GM23338 (cell line): ENCODE measurements at regions not wholly inside any gene's neighbourhood (a gene's known extent, or its start where the extent isn't known, plus 50 kb on each side); places are given as distances from the start of the nearest gene placed in this dataset.

ENCODE experiments used
- ATAC-seq: fragments of 200-7000 bp; cut with Tn5 transposase; 3 replicates; pipeline ENCODE4 v1.9.1; 2020
- DNase-seq: peaks from one replicate; pipeline ENCODE4 v3.0.0-alpha.2; 2015; ENCODE audit warnings: low spot score
- H2AFZ ChIP-seq: fragments of 200-600 bp; sonication (generic); 2 replicates; pipeline ENCODE4 v1.8.0; 2016; ENCODE audit warnings: antibody characterized with exemption, mild to moderate bottlenecking, moderate library complexity
- H3F3A ChIP-seq: fragments of 200-600 bp; sonication (generic); replicated peaks from 2 replicates; pipeline ENCODE4 v1.8.0; 2017; ENCODE audit warnings: antibody characterized with exemption, mixed run types, low read depth
- H3K27ac ChIP-seq: fragments of 200-600 bp; sonication (generic); 2 replicates; pipeline ENCODE4 v1.6.1; 2016; ENCODE audit warnings: low read depth
- H3K27me3 ChIP-seq: fragments of 200-600 bp; sonication (generic); 2 replicates; pipeline ENCODE4 v1.8.0; 2016; ENCODE audit warnings: mild to moderate bottlenecking, mixed run types, moderate library complexity; ENCODE audit not compliant: insufficient read depth
- H3K36me3 ChIP-seq: fragments of 200-600 bp; sonication (generic); 2 replicates; pipeline ENCODE4 v1.8.0; 2016; ENCODE audit warnings: mild to moderate bottlenecking; ENCODE audit not compliant: insufficient read depth
- H3K4me1 ChIP-seq: fragments of 200-600 bp; sonication (generic); 2 replicates; pipeline ENCODE4 v1.8.0; 2016; ENCODE audit warnings: mild to moderate bottlenecking, moderate library complexity; ENCODE audit not compliant: insufficient read depth
- H3K4me2 ChIP-seq: fragments of 200-600 bp; sonication (generic); 2 replicates; pipeline ENCODE4 v1.7.1; 2017; ENCODE audit warnings: mixed run types
- H3K4me3 ChIP-seq: fragments of 200-600 bp; sonication (generic); 2 replicates; pipeline ENCODE4 v1.6.1; 2016; ENCODE audit warnings: mixed run types
- H3K79me2 ChIP-seq: fragments of 200-600 bp; sonication (generic); replicated peaks from 2 replicates; pipeline ENCODE4 v1.8.0; 2017; ENCODE audit warnings: mild to moderate bottlenecking; ENCODE audit not compliant: insufficient read depth
- H3K9me2 ChIP-seq: fragments of 200-600 bp; sonication (generic); 2 replicates; pipeline ENCODE4 v1.8.0; 2017; ENCODE audit not compliant: insufficient read depth
- H4K20me1 ChIP-seq: fragments of 200-600 bp; sonication (generic); replicated peaks from 2 replicates; pipeline ENCODE4 v1.8.0; 2017; ENCODE audit warnings: mild to moderate bottlenecking; ENCODE audit not compliant: insufficient read depth
- H3K27ac Mint-ChIP-seq: 2 replicates; pipeline ENCODE4 v1.8.0; 2020; ENCODE audit warnings: inconsistent platforms, mild to moderate bottlenecking, moderate library complexity, mixed read lengths
- H3K27me3 Mint-ChIP-seq: 3 replicates; pipeline ENCODE4 v1.8.0; 2022; ENCODE audit warnings: low read depth, mild to moderate bottlenecking, moderate library complexity, mixed read lengths, inconsistent platforms; ENCODE audit not compliant: insufficient read depth, poor library complexity
- H3K36me3 Mint-ChIP-seq: 3 replicates; pipeline ENCODE4 v1.8.0; 2021; ENCODE audit warnings: low read depth, mild to moderate bottlenecking, inconsistent platforms, moderate library complexity, mixed read lengths
- H3K4me1 Mint-ChIP-seq: 3 replicates; pipeline ENCODE4 v1.8.0; 2020; ENCODE audit warnings: mild to moderate bottlenecking, inconsistent platforms, mixed read lengths
- H3K4me3 Mint-ChIP-seq: 3 replicates; pipeline ENCODE4 v1.8.0; 2021; ENCODE audit warnings: moderate library complexity, mild to moderate bottlenecking, inconsistent platforms, mixed read lengths
- H3K9me3 Mint-ChIP-seq: 3 replicates; pipeline ENCODE4 v1.8.0; 2020; ENCODE audit warnings: moderate library complexity, mild to moderate bottlenecking, inconsistent platforms, mixed read lengths
- CREB1 ChIP-seq: fragments of 250-450 bp; sonication (Bioruptor Pico); IDR thresholded peaks from 2 replicates; pipeline ENCODE4 v1.5.0; 2020; ENCODE audit warnings: low read depth, mild to moderate bottlenecking, moderate library complexity
- EZH2 ChIP-seq: fragments of 200-600 bp; sonication (generic); IDR thresholded peaks from one replicate; pipeline ENCODE4 v1.8.0; 2017; ENCODE audit warnings: antibody characterized with exemption, mild to moderate bottlenecking, low read depth; ENCODE audit not compliant: unreplicated experiment
- EZH2phosphoT487 ChIP-seq: fragments of 200-600 bp; sonication (generic); IDR thresholded peaks from one replicate; pipeline ENCODE4 v1.8.1; 2018; ENCODE audit warnings: antibody characterized with exemption; ENCODE audit not compliant: unreplicated experiment
- JUNB ChIP-seq: IDR thresholded peaks from one replicate; pipeline ENCODE4 v1.6.1; 2016; ENCODE audit warnings: antibody characterized with exemption; ENCODE audit not compliant: unreplicated experiment
- NANOG ChIP-seq: IDR thresholded peaks from 2 replicates; pipeline ENCODE4 v1.6.1; 2016; ENCODE audit warnings: antibody characterized with exemption, borderline replicate concordance
- POLR2AphosphoS5 ChIP-seq: IDR thresholded peaks from 2 replicates; pipeline ENCODE4 v1.6.1; 2016; ENCODE audit warnings: antibody characterized with exemption, low read depth
- REST ChIP-seq: IDR thresholded peaks from one replicate; pipeline ENCODE4 v1.6.1; 2018; ENCODE audit warnings: antibody characterized with exemption; ENCODE audit not compliant: unreplicated experiment
- STAT1 ChIP-seq: IDR thresholded peaks from one replicate; pipeline ENCODE4 v1.6.1; 2016; ENCODE audit warnings: antibody characterized with exemption; ENCODE audit not compliant: unreplicated experiment
- ZNF114 ChIP-seq: fragments of 250-450 bp; sonication (Bioruptor Pico); IDR thresholded peaks from 2 replicates; pipeline ENCODE4 v1.5.0; 2020; ENCODE audit warnings: mild to moderate bottlenecking, moderate library complexity
- TF ChIP-seq, protein P1 (sequence below), 2 experiments: fragments of 200-600 bp in 1 of 2; sonication (generic) in 1 of 2; conservative IDR thresholded peaks; 2 replicates each; pipeline versions ENCODE4 v1.5.1 to v1.6.1; 2016 to 2017; ENCODE audit warnings: antibody characterized with exemption in 2 of 2, low read depth in 2 of 2, mild to moderate bottlenecking in 2 of 2, moderate library complexity in 1 of 2
- TF ChIP-seq, protein P2 (sequence below): IDR thresholded peaks from 2 replicates; pipeline ENCODE4 v1.6.1; 2016; ENCODE audit warnings: antibody characterized with exemption

- no peak overlapping the region for H3K27ac Mint-ChIP-seq
- Histone ChIP-seq H3K27me3 (no peaks in the 10 kb centered on the region), H4K20me1 (no peaks in the 10 kb centered on the region), H3K9me2 (no peaks in the 10 kb centered on the region), H3K4me1 (no peaks in the 10 kb centered on the region), H2AFZ (no peak overlapping the region), H3K79me2 (no peaks in the 10 kb centered on the region), H3K4me2 (no peak overlapping the region), H3K4me3 (no peak overlapping the region), H3F3A (no peaks in the 10 kb centered on the region), H3K27ac (no peak overlapping the region), H3K36me3 (peaks cover 7% of the 10 kb centered on the region; the same call in 1 of the 2 replicates)
- no peaks in the 10 kb centered on the region for H3K4me1 Mint-ChIP-seq
- no peaks in the 10 kb centered on the region for H3K27me3 Mint-ChIP-seq
- peaks cover 28% of the 10 kb centered on the region for H3K36me3 Mint-ChIP-seq
- no peak overlapping the region for H3K4me3 Mint-ChIP-seq
- DNase-seq (no peak), ATAC-seq (no peak)
- peaks cover 88% of the 10 kb centered on the region for H3K9me3 Mint-ChIP-seq
- no peak for TF ChIP-seq ZNF114 (CRISPR knock-in tag)
- TF ChIP-seq, protein P1, sequence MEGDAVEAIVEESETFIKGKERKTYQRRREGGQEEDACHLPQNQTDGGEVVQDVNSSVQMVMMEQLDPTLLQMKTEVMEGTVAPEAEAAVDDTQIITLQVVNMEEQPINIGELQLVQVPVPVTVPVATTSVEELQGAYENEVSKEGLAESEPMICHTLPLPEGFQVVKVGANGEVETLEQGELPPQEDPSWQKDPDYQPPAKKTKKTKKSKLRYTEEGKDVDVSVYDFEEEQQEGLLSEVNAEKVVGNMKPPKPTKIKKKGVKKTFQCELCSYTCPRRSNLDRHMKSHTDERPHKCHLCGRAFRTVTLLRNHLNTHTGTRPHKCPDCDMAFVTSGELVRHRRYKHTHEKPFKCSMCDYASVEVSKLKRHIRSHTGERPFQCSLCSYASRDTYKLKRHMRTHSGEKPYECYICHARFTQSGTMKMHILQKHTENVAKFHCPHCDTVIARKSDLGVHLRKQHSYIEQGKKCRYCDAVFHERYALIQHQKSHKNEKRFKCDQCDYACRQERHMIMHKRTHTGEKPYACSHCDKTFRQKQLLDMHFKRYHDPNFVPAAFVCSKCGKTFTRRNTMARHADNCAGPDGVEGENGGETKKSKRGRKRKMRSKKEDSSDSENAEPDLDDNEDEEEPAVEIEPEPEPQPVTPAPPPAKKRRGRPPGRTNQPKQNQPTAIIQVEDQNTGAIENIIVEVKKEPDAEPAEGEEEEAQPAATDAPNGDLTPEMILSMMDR (conservative IDR thresholded peaks at IDR 0.05; ENCODE audit: low read depth in 2 of 2): no peak
- no peak for TF ChIP-seq CREB1
- TF ChIP-seq NANOG: no peak
These were observed 282.6 kb downstream of the CBLN2 start for GRCh38 chr18:72261590-72261989.

GRCh38 chr18:72246076-72246475, 298.1 kb downstream of the CBLN2 start:
- no peak overlapping the region for H3K4me3 ChIP-seq
- H3K79me2 ChIP-seq: no peaks in the 10 kb centered on the region
- no peaks in the 10 kb centered on the region for H3K4me1 ChIP-seq
- peaks cover 3% of the 10 kb centered on the region; the same call in 1 of the 2 replicates for H3K36me3 ChIP-seq
- H3K4me2 ChIP-seq: no peak overlapping the region
- peaks cover 2% of the 10 kb centered on the region for H3K27me3 Mint-ChIP-seq
- DNase-seq: no peak
- no peak overlapping the region for H2AFZ ChIP-seq
- H3K27me3 ChIP-seq: no peaks in the 10 kb centered on the region
- H3K4me3 Mint-ChIP-seq: no peak overlapping the region
- H3K9me2 ChIP-seq: no peaks in the 10 kb centered on the region
- no peaks in the 10 kb centered on the region for H4K20me1 ChIP-seq
- H3K9me3 Mint-ChIP-seq: peaks cover 80% of the 10 kb centered on the region
- H3K4me1 Mint-ChIP-seq: no peaks in the 10 kb centered on the region
- H3K36me3 Mint-ChIP-seq: peaks cover 9% of the 10 kb centered on the region; the same call in 2 of the 3 replicates
- H3K27ac ChIP-seq: no peak overlapping the region
- no peak for ATAC-seq
- no peak overlapping the region for H3K27ac Mint-ChIP-seq
- H3F3A ChIP-seq: no peaks in the 10 kb centered on the region
- TF ChIP-seq NANOG (no peak), REST (no peak), EZH2 (no peak), CREB1 (no peak), POLR2AphosphoS5 (no peak), JUNB (no peak), EZH2phosphoT487 (no peak), STAT1 (no peak)
- TF ChIP-seq, protein P2, sequence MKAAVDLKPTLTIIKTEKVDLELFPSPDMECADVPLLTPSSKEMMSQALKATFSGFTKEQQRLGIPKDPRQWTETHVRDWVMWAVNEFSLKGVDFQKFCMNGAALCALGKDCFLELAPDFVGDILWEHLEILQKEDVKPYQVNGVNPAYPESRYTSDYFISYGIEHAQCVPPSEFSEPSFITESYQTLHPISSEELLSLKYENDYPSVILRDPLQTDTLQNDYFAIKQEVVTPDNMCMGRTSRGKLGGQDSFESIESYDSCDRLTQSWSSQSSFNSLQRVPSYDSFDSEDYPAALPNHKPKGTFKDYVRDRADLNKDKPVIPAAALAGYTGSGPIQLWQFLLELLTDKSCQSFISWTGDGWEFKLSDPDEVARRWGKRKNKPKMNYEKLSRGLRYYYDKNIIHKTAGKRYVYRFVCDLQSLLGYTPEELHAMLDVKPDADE: no peak
- TF ChIP-seq, protein P1 (conservative IDR thresholded peaks at IDR 0.05; ENCODE audit: low read depth in 2 of 2): no peak
